GM12878 (cell line): ENCODE measurements at regions not wholly inside any gene's neighbourhood (a gene's known extent, or its start where the extent isn't known, plus 50 kb on each side); places are given as distances from the start of the nearest gene placed in this dataset.
A peak's percentile ranks its signal among the peaks of the same experiment; 100 is the strongest.

Experiments used
- ATAC-seq: fragments of 200-7000 bp; cut with Tn5 transposase; 3 replicates; pipeline ENCODE4 v1.9.1; 2020; ENCODE audit warnings: mild to moderate bottlenecking, moderate library complexity
- BruUV-seq: library from RNA; stranded (reverse); fragments of 400-500 nt; replicated peaks from 2 replicates; lab custom pipeline; 2021; lab: Mats Ljungman, UMichigan
- CTCF ChIA-PET: fragments of 300-600 bp; sonication (Branson Sonifier 250); formaldehyde crosslinking; extraction: SDS; loops from one replicate; lab custom pipeline; 2021; ENCODE audit warnings: inconsistent platforms; lab: Yijun Ruan, JAX
- POLR2A ChIA-PET: fragments of 350-600 bp; formaldehyde crosslinking; extraction: SDS; loops from one replicate; lab custom pipeline; 2021; ENCODE audit warnings: inconsistent platforms; lab: Charles Lee
- RAD21 ChIA-PET: fragments of 300-600 bp; sonication (Branson Sonifier 250); formaldehyde crosslinking; loops from one replicate; lab custom pipeline; 2023; ENCODE audit warnings: antibody characterized with exemption; ENCODE audit not compliant: unreplicated experiment; lab: Charles Lee
- SMC1A ChIA-PET: fragments of 300-600 bp; sonication (Branson Sonifier 250); formaldehyde crosslinking; loops from one replicate; lab custom pipeline; 2023; ENCODE audit not compliant: unreplicated experiment, uncharacterized antibody; lab: Charles Lee
- DNase-seq: peaks from one replicate; pipeline ENCODE4 v3.0.0-alpha.2; 2011; ENCODE audit warnings: low read depth, low spot score
- FAIRE-seq: peaks from 3 replicates; lab custom pipeline; 2011; peaks lifted over from hg19 to GRCh38; lab: Jason Lieb, UNC
- H2AFZ ChIP-seq: 2 replicates; pipeline ENCODE4 v1.6.0; 2011; ENCODE audit warnings: low read depth, low read length, control low read depth; ENCODE audit not compliant: control insufficient read depth
- H3K27ac ChIP-seq: 2 replicates; pipeline ENCODE4 v1.5.1; 2011; ENCODE audit warnings: control low read depth; ENCODE audit not compliant: control insufficient read depth, insufficient read depth
- H3K27me3 ChIP-seq, 2 experiments: replicated peaks in 1 of 2; 2 replicates each; pipeline versions ENCODE4 v1.6.0 to v1.6.1; 2011; ENCODE audit warnings: low read length in 1 of 2; ENCODE audit not compliant: control insufficient read depth in 2 of 2, insufficient read depth in 2 of 2
- H3K36me3 ChIP-seq, 2 experiments: 2 replicates each; pipeline ENCODE4 v1.5.1; 2011; ENCODE audit warnings: low read length in 1 of 2; ENCODE audit not compliant: control insufficient read depth in 2 of 2, insufficient read depth in 2 of 2
- H3K4me1 ChIP-seq: 2 replicates; pipeline ENCODE4 v1.6.1; 2011; ENCODE audit warnings: mild to moderate bottlenecking, low read length, moderate library complexity, mixed read lengths; ENCODE audit not compliant: control insufficient read depth, insufficient read depth
- H3K4me2 ChIP-seq: 2 replicates; pipeline ENCODE4 v1.6.0; 2011; ENCODE audit warnings: control low read depth; ENCODE audit not compliant: control insufficient read depth, insufficient read depth
- H3K4me3 ChIP-seq: fragments of 200-600 bp; sonication (generic); 2 replicates; pipeline ENCODE4 v1.5.1; 2016
- H3K79me2 ChIP-seq: 2 replicates; pipeline ENCODE4 v1.6.0; 2011; ENCODE audit warnings: low read length; ENCODE audit not compliant: control insufficient read depth, insufficient read depth
- H3K9ac ChIP-seq: 2 replicates; pipeline ENCODE4 v1.8.0; 2011; ENCODE audit warnings: low read length, control low read depth, mixed read lengths; ENCODE audit not compliant: control insufficient read depth, insufficient read depth
- H3K9me3 ChIP-seq: replicated peaks from 3 replicates; pipeline ENCODE4 v1.5.1; 2011; ENCODE audit warnings: mild to moderate bottlenecking, low read length; ENCODE audit not compliant: control insufficient read depth, insufficient read depth
- H4K20me1 ChIP-seq: 2 replicates; pipeline ENCODE4 v1.6.0; 2011; ENCODE audit not compliant: control insufficient read depth, insufficient read depth
- BHLHE40 ChIP-seq, 2 experiments: fragments of 450-650 bp in 1 of 2; IDR thresholded peaks; 2 replicates each; pipeline ENCODE4 v1.6.1; 2011 to 2017; ENCODE audit warnings: low read depth in 2 of 2, borderline replicate concordance in 1 of 2, improper control_type of control experiment in 1 of 2, low read length in 1 of 2, mild to moderate bottlenecking in 1 of 2
- BRCA1 ChIP-seq: IDR thresholded peaks from 2 replicates; pipeline ENCODE4 v1.6.1; 2011; ENCODE audit warnings: low read depth, low read length, improper control_type of control experiment
- EP300 ChIP-seq, 2 experiments: fragments of 150-350 bp in 1 of 2; IDR thresholded peaks; 2 replicates each; pipeline ENCODE4 v1.6.1; 2011 to 2012; ENCODE audit warnings: low read depth in 2 of 2, low read length in 2 of 2, borderline replicate concordance in 1 of 2, improper control_type of control experiment in 1 of 2, inconsistent platforms in 1 of 2; ENCODE audit not compliant: control insufficient read depth in 1 of 2
- HDGF ChIP-seq: fragments of 450-650 bp; IDR thresholded peaks from 2 replicates; pipeline ENCODE4 v1.6.1; 2016; ENCODE audit warnings: antibody characterized with exemption
- MTA2 ChIP-seq: fragments of 450-650 bp; IDR thresholded peaks from 2 replicates; pipeline ENCODE4 v1.6.1; 2016; ENCODE audit warnings: low read depth, mild to moderate bottlenecking, moderate library complexity
- POLR2A ChIP-seq: IDR thresholded peaks from 2 replicates; pipeline ENCODE4 v1.6.1; 2011; ENCODE audit warnings: low read depth, mild to moderate bottlenecking, low read length
- ZNF384 ChIP-seq: IDR thresholded peaks from 2 replicates; pipeline ENCODE4 v1.6.1; 2012; ENCODE audit warnings: low read depth, mild to moderate bottlenecking, low read length, improper control_type of control experiment, borderline replicate concordance
- WGBS: methylation state at CpG from one replicate; pipeline ENCODE4 v1.1.6; 2016; ENCODE audit warnings: low lambda C conversion rate; ENCODE audit not compliant: insufficient replicate concordance, insufficient coverage; ENCODE audit errors: missing lambda C conversion rate; 5-methylcytosine and 5-hydroxymethylcytosine counted together
- in situ Hi-C: fragments of 300-500 bp; cut with MboI; formaldehyde crosslinking; loops from 9 replicates; pipeline ENCODE4 v1.14.3; 2018; ENCODE audit warnings: mixed read lengths
- intact Hi-C: fragments of 100-400 bp; cut with micrococcal nuclease; formaldehyde crosslinking; loops from one replicate; pipeline ENCODE4 v1.14.2; 2022; ENCODE audit not compliant: unreplicated experiment
- TF ChIP-seq, protein P1 (sequence below), 3 experiments: IDR thresholded peaks in 2 of 3; conservative IDR thresholded peaks in 1 of 3; 2 replicates each; pipeline ENCODE4 v1.5.1; 2011; ENCODE audit warnings: low read depth in 3 of 3, low read length in 3 of 3, mild to moderate bottlenecking in 3 of 3, control low read depth in 2 of 3, moderate library complexity in 2 of 3, inconsistent platforms in 1 of 3, mixed read lengths in 1 of 3; ENCODE audit not compliant: control insufficient read depth in 2 of 3, insufficient read depth in 1 of 3; ENCODE audit errors: extremely low read depth in 1 of 3
- TF ChIP-seq, protein P2 (sequence below): fragments of 150-350 bp; IDR thresholded peaks from 2 replicates; pipeline ENCODE4 v1.6.1; 2014; ENCODE audit warnings: mild to moderate bottlenecking, low read depth, low read length
- TF ChIP-seq, protein P3 (sequence below): fragments of 450-650 bp; IDR thresholded peaks from 2 replicates; pipeline ENCODE4 v1.6.1; 2018; ENCODE audit warnings: mild to moderate bottlenecking, low read depth, moderate library complexity; ENCODE audit not compliant: partially characterized antibody

DNA sequence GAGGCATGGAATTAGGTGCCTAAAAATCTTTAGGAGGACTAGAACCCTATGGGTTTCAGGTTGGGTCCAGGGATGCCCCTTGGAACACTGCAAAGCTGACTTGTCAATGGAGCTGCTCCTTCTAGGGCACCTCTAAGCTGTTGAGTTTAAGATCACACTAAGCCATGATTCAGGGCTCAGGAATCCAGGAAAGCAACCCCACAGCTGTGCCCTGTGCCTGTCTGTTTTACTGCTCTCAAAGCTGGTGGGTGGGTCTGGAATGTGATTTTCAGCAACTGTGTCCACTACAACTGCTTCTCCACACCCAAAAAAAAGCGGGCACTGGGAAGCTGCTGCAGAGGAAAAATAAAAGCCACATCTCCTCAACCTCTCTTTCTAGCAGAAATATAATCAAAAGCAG is 310.4 kb upstream of the MOCS1 start:
- H4K20me1 ChIP-seq, result no peaks in the 10 kb centered on the region
- H3K36me3 ChIP-seq, result no peaks in the 10 kb centered on the region
- intact Hi-C loops (no loop called here), in situ Hi-C loops (no loop called here)
- H3K27ac ChIP-seq, result no peak overlapping the region
- CTCF ChIA-PET, result no interaction called here
- POLR2A ChIA-PET, result no interaction called here
- FAIRE-seq (no peak), ATAC-seq (no peak), DNase-seq (no peak)
- no peak overlapping the region for H3K4me3 ChIP-seq
- H3K27me3 ChIP-seq, result no peaks in the 10 kb centered on the region
- RAD21 ChIA-PET, result no interaction called here
- no peak overlapping the region for H3K9ac ChIP-seq
- no peaks in the 10 kb centered on the region for H3K79me2 ChIP-seq
- SMC1A ChIA-PET, result interaction anchor here (1.8 kb wide), 1 partner anchor 9 kb away, joined by 7 read pairs; no protein-coding TSS in a partner anchor
- WGBS, result 0% methylated on average over 1 of the region's 1 CpG
- no peak overlapping the region for H3K4me2 ChIP-seq
- no peaks in the 10 kb centered on the region for H3K4me1 ChIP-seq
- no peak overlapping the region for H2AFZ ChIP-seq
- no TSS peak for BruUV-seq
- no peak for TF ChIP-seq HDGF
- no peak for TF ChIP-seq POLR2A
- H3K9me3 ChIP-seq, result no peaks in the 10 kb centered on the region; the same call in 2 of the 3 replicates

DNA sequence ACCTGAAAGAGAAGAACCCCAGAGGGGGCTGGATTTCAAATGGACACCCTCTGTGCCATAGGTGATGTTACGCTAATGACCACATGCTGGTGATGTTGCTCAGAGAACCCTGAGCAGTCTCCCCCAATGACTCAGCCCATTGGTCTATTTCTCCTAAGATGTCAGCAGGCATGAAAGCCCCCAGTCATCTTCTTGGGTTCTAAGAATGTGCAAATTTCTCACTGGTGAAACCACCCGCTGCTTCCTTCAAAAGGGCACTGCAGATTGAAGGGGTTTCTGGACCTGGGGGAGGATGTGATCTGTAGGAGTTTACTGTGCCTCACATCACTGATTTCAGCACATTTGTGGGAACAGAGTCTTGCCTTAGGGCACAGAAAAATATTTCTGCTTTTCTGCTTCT is 298.4 kb upstream of the MOCS1 start:
- no peak overlapping the region for H3K4me2 ChIP-seq
- 19% methylated on average over 2 of the region's 2 CpGs for WGBS
- ChIA-PET SMC1A (interaction anchor here (1.2 to 6.7 kb wide), 6 partner anchors 9 to 92 kb away, joined by 3 to 43 read pairs (median 4); no protein-coding TSS in a partner anchor), RAD21 (interaction anchor here (0.6 to 4.7 kb wide), 4 partner anchors 17 to 24 kb away, joined by 3 to 23 read pairs (median 7); no protein-coding TSS in a partner anchor), CTCF (interaction anchor here (0.9 to 2.7 kb wide), 5 partner anchors 9 to 20 kb away, joined by 3 to 9 read pairs (median 3); no protein-coding TSS in a partner anchor), POLR2A (no interaction called here)
- FAIRE-seq (no peak), DNase-seq (no peak), ATAC-seq (peak; percentile 93)
- H4K20me1 ChIP-seq, result no peaks in the 10 kb centered on the region
- in situ Hi-C loops, result no loop called here
- no peak overlapping the region for H2AFZ ChIP-seq
- H3K4me1 ChIP-seq, result no peaks in the 10 kb centered on the region
- no peaks in the 10 kb centered on the region; the same call in 2 of the 3 replicates for H3K9me3 ChIP-seq
- no peaks in the 10 kb centered on the region for H3K79me2 ChIP-seq
- no peaks in the 10 kb centered on the region for H3K36me3 ChIP-seq
- no peaks in the 10 kb centered on the region for H3K27me3 ChIP-seq
- BruUV-seq, result no TSS peak
- no peak overlapping the region for H3K4me3 ChIP-seq
- intact Hi-C loops, result no loop called here
- H3K27ac ChIP-seq, result no peak overlapping the region
- H3K9ac ChIP-seq, result no peak overlapping the region
- peak in 1 of 2 experiments; percentile 27; a peak in 2 of 4 replicates for TF ChIP-seq EP300 (IDR thresholded peaks at IDR 0.05; ENCODE audit: borderline replicate concordance in 1 of 2, control insufficient read depth in 1 of 2, low read depth in 2 of 2, low read length in 2 of 2)
- TF ChIP-seq, protein P1, sequence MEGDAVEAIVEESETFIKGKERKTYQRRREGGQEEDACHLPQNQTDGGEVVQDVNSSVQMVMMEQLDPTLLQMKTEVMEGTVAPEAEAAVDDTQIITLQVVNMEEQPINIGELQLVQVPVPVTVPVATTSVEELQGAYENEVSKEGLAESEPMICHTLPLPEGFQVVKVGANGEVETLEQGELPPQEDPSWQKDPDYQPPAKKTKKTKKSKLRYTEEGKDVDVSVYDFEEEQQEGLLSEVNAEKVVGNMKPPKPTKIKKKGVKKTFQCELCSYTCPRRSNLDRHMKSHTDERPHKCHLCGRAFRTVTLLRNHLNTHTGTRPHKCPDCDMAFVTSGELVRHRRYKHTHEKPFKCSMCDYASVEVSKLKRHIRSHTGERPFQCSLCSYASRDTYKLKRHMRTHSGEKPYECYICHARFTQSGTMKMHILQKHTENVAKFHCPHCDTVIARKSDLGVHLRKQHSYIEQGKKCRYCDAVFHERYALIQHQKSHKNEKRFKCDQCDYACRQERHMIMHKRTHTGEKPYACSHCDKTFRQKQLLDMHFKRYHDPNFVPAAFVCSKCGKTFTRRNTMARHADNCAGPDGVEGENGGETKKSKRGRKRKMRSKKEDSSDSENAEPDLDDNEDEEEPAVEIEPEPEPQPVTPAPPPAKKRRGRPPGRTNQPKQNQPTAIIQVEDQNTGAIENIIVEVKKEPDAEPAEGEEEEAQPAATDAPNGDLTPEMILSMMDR (IDR thresholded peaks at IDR 0.05 in 2 of 3, conservative IDR thresholded peaks at IDR 0.05 in 1 of 3; ENCODE audit: control insufficient read depth in 2 of 3, extremely low read depth in 1 of 3, insufficient read depth in 1 of 3, low read depth in 3 of 3, low read length in 3 of 3), result peak in 1 of 3 experiments; percentile 17; a peak in 1 of 6 replicates
- TF ChIP-seq MTA2, result peak; percentile 54; the same call in 1 of the 2 replicates
- TF ChIP-seq BRCA1, result no peak
- TF ChIP-seq BHLHE40 (IDR thresholded peaks at IDR 0.05; ENCODE audit: borderline replicate concordance in 1 of 2, low read depth in 2 of 2, low read length in 1 of 2), result peak in 1 of 2 experiments; percentile 10; a peak in 1 of 4 replicates
- TF ChIP-seq, protein P2, sequence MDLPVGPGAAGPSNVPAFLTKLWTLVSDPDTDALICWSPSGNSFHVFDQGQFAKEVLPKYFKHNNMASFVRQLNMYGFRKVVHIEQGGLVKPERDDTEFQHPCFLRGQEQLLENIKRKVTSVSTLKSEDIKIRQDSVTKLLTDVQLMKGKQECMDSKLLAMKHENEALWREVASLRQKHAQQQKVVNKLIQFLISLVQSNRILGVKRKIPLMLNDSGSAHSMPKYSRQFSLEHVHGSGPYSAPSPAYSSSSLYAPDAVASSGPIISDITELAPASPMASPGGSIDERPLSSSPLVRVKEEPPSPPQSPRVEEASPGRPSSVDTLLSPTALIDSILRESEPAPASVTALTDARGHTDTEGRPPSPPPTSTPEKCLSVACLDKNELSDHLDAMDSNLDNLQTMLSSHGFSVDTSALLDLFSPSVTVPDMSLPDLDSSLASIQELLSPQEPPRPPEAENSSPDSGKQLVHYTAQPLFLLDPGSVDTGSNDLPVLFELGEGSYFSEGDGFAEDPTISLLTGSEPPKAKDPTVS, result no peak
- TF ChIP-seq, protein P3, sequence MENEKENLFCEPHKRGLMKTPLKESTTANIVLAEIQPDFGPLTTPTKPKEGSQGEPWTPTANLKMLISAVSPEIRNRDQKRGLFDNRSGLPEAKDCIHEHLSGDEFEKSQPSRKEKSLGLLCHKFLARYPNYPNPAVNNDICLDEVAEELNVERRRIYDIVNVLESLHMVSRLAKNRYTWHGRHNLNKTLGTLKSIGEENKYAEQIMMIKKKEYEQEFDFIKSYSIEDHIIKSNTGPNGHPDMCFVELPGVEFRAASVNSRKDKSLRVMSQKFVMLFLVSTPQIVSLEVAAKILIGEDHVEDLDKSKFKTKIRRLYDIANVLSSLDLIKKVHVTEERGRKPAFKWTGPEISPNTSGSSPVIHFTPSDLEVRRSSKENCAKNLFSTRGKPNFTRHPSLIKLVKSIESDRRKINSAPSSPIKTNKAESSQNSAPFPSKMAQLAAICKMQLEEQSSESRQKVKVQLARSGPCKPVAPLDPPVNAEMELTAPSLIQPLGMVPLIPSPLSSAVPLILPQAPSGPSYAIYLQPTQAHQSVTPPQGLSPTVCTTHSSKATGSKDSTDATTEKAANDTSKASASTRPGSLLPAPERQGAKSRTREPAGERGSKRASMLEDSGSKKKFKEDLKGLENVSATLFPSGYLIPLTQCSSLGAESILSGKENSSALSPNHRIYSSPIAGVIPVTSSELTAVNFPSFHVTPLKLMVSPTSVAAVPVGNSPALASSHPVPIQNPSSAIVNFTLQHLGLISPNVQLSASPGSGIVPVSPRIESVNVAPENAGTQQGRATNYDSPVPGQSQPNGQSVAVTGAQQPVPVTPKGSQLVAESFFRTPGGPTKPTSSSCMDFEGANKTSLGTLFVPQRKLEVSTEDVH, result no peak
- TF ChIP-seq ZNF384, result no peak
